Suppressor macrophage (primary cell): ENCODE measurements at regions not wholly inside any gene's neighbourhood (a gene's known extent, or its start where the extent isn't known, plus 50 kb on each side); places are given as distances from the start of the nearest gene placed in this dataset.

Experiments used
- DNase-seq, 4 experiments: peaks; one replicate each; pipeline ENCODE4 v3.0.0-alpha.2; 2020 to 2022

DNA sequence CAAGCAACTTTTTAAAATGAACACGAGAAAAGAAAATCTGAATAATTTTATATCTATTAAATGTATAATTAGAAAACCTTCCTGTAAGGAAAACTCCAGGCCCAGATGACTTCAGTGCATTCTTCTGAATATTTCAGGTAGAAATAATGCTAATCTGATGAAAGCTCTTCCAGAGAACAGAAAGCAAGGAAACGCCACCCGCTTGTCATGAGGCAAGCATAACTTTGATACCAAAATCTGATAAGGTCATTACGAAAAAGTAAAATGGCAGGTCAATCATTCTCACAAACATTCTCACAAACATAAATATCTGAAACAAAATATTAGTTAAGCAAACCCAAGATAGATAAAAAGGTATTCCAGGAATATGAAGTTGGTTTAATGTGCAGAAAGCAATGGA lies 60.6 kb upstream of the PCSK6 start:
- no peak for DNase-seq

GRCh38 chr15:101549647-101550046 lies 60.1 kb upstream of the PCSK6 start:
- DNase-seq = no peak

DNA sequence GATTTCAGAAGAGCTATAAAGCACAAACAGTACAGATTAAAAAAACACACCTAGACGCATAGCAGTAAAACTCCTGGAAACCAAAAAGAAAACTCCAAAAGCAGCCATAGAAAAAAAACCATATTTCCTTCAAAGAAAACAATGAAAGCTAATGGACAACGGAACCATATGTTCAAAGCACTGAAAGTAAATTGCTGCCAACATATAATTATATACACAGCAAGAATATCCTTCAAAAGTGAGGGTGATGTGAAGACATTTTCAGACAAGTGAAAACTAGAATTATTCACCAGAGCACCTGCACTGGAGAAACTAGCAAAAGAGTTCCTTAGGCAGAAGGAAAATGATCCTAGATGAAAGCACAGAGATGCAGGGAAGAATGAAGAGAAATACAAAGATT lies 58.2 kb upstream of the PCSK6 start:
- DNase-seq = no peak

- DNase-seq = no peak
These were observed 56.3 kb upstream of the PCSK6 start for GRCh38 chr15:101545548-101546505.

DNA sequence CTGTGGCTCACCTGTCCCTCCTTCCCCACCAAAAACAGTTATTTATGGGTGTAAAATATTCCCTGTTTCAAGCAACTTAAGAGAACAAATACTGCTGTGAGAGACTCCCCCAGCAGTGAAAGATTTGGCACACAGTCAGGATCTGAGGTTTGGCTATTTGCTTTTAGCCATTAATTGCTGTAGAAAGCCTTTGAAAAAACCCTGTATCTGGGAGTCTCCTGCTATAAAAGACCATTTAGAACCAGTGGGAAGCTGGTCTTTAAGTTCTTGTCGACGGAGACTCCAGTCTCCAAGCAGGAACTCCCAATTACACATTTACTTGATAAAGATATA lies 55.1 kb upstream of the PCSK6 start:
- no peak for DNase-seq

DNA sequence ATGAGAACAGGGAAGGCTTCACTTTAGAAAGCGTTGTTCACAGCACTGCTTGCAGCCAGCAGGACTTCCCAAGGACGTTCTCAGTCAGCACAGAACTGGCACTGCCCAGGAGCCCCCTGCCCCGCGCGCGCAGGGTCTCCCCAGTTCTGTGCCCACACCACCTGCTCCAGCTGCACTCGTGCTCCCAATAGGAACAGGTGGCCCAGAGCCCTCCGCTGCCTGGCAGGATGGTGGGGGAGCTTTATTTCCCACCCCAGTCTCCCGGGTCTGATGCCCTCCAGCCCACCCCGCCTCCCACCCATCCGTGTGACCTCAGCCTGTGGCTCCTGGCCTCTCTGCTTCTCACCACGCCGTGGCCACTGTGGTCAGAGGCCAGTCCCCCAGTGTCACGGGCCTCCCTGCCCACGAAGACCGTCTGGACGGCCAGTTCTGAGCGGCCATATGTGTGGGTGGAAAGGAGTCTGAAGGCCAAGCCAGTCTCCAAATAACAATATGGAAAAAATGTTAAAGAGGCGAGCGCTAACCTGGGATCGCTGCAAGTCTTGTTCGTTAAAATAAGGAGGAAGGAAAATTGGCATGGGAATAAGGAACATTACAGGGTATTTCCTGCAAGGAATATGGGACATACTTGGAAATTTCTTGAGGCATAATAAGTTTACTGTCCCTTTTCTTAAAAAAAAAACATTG lies 54.6 kb upstream of the PCSK6 start:
- no peak for DNase-seq

- DNase-seq = no peak
These were observed 53.9 kb upstream of the PCSK6 start for GRCh38 chr15:101543431-101543830.

- DNase-seq = no peak
These were observed 53.5 kb upstream of the PCSK6 start for GRCh38 chr15:101543026-101543390.

- DNase-seq = no peak
These were observed 53.0 kb upstream of the PCSK6 start for GRCh38 chr15:101542306-101543025.

- DNase-seq = no peak
These were observed 52.2 kb upstream of the PCSK6 start for GRCh38 chr15:101541501-101542292.

DNA sequence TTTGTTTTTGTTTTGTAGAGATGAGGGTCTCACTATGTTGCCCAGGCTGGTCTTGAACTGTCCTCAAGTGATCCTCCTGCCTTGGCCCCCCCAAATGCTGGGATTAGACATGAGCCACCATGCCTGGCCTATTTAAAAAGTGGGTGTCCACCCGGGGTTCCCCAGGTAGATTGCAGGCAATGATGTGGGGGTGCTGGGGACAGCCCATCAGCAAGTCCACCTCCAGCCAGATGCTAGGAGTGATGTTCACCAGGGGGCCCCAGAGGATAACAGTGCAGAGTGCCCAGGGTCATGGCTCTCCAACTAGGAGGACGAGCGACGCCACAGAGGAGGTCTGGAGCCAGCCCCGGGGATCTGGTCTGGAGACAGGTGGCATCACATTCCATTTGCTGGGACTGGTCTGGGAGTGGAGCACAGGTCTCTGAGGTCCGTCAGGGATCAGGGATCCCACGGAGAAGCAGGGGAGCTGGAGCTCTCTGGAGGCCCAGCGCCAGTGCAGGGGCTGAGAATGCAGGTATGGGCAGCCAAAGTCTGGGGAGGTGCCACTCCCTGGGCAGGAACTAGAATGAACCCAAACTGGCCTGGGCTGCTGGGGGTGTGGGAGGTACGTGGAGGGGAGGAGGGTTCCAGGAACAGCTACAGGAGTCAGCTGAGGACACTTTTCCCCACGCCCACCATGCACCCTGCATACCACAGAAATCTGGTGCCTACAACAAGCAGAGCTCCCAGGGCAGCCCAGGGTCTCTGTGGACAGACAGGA lies 51.2 kb upstream of the PCSK6 start:
- peak in 2 of 4 experiments; percentile 12 to 41 for DNase-seq

GRCh38 chr15:101539930-101540329 lies 50.4 kb upstream of the PCSK6 start:
- DNase-seq = no peak

DNA sequence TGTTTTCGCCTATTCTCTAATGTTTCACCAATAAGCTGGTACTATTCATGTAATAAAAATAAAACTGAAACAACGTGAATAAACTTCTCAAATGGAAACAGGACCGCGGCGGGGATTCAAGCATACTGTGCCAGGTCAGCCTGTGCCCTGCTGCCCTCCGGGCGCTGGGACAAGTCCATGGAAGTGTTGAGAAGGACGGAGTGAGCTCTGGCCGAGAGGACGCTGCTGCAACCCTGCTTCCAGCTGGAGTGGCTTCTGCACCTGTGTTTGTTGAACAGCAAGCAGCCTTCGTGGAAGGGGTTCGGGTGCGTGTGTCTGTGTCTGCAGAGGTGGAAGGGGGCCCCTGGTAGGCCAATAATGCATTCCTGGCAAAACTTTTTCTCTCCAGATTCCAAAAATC lies 50.0 kb upstream of the PCSK6 start:
- no peak for DNase-seq
